Body of pancreas (tissue), 4 donors: ENCODE measurements at regions not wholly inside any gene's neighbourhood (a gene's known extent, or its start where the extent isn't known, plus 50 kb on each side); places are given as distances from the start of the nearest gene placed in this dataset.

ENCODE experiments used
- ATAC-seq: fragments of 150-250 bp; one replicate; pipeline ENCODE4 v1.9.1; 2016
- DNase-seq, 4 donors: peaks; one replicate each; pipeline ENCODE4 v3.0.0-alpha.2; 2019
- H3K27ac ChIP-seq, 4 donors: fragments of 200-600 bp; sonication (generic); 1 replicate in 3 of 4; 2 replicates in 1 of 4; pipeline versions ENCODE4 v1.5.1 to v1.6.1; 2016 to 2019; ENCODE audit warnings: mild to moderate bottlenecking in 1 of 4, mixed read lengths in 1 of 4, moderate library complexity in 1 of 4
- H3K27me3 ChIP-seq, 2 donors: fragments of 200-600 bp; sonication (generic); one replicate each; pipeline ENCODE4 v1.6.0; 2016; ENCODE audit warnings: mild to moderate bottlenecking in 1 of 2
- H3K36me3 ChIP-seq, 2 donors: fragments of 200-600 bp; sonication (generic); replicated peaks in 1 of 2; 2 replicates each; pipeline ENCODE4 v1.5.1; 2016; ENCODE audit warnings: low read depth in 2 of 2; ENCODE audit not compliant: insufficient read depth in 1 of 2
- H3K4me1 ChIP-seq: fragments of 200-600 bp; sonication (generic); one replicate; pipeline ENCODE4 v1.6.0; 2016
- H3K4me3 ChIP-seq, 2 donors: fragments of 200-600 bp; sonication (generic); 1 replicate in 1 of 2; 2 replicates in 1 of 2; pipeline ENCODE4 v1.5.1; 2016 to 2019
- H3K9me3 ChIP-seq, 3 donors: fragments of 200-600 bp; sonication (generic); 1 replicate in 2 of 3; 2 replicates in 1 of 3; pipeline ENCODE4 v1.5.1; 2016
- POLR2A ChIP-seq, 3 donors: fragments of 450-650 bp; IDR thresholded peaks; one replicate each; pipeline ENCODE4 v1.6.1; 2016; ENCODE audit warnings: antibody characterized with exemption in 3 of 3, mild to moderate bottlenecking in 2 of 3
- WGBS, 2 donors: methylation state at CpG; one replicate each; pipeline ENCODE4 v1.1.5; 2017; 5-methylcytosine and 5-hydroxymethylcytosine counted together
- intact Hi-C: fragments of 100-400 bp; cut with DNase I; formaldehyde crosslinking; loops from one replicate; pipeline ENCODE4 v1.15.1; 2023
- TF ChIP-seq, protein P1 (sequence below), 7 experiments: fragments of 450-650 bp in 4 of 7; fragments of 200-600 bp in 3 of 7; sonication (generic) in 3 of 7; IDR thresholded peaks; one replicate each; pipeline ENCODE4 v1.5.1; 2016 to 2019; ENCODE audit warnings: antibody characterized with exemption in 7 of 7

GRCh38 chr3:74273555-74274402 is 340.7 kb downstream of the CNTN3 start:
- Histone ChIP-seq H3K27me3 (no peaks in the 10 kb centered on the region), H3K4me3 (no peak overlapping the region), H3K4me1 (no peaks in the 10 kb centered on the region), H3K36me3 (no peaks in the 10 kb centered on the region), H3K9me3 (peaks cover 0 to 3% (median 0%) of the 10 kb centered on the region in 3 donors), H3K27ac (no peak overlapping the region)
- TF ChIP-seq POLR2A (IDR thresholded peaks at IDR 0.05) = no peak
- TF ChIP-seq, protein P1, sequence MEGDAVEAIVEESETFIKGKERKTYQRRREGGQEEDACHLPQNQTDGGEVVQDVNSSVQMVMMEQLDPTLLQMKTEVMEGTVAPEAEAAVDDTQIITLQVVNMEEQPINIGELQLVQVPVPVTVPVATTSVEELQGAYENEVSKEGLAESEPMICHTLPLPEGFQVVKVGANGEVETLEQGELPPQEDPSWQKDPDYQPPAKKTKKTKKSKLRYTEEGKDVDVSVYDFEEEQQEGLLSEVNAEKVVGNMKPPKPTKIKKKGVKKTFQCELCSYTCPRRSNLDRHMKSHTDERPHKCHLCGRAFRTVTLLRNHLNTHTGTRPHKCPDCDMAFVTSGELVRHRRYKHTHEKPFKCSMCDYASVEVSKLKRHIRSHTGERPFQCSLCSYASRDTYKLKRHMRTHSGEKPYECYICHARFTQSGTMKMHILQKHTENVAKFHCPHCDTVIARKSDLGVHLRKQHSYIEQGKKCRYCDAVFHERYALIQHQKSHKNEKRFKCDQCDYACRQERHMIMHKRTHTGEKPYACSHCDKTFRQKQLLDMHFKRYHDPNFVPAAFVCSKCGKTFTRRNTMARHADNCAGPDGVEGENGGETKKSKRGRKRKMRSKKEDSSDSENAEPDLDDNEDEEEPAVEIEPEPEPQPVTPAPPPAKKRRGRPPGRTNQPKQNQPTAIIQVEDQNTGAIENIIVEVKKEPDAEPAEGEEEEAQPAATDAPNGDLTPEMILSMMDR (IDR thresholded peaks at IDR 0.05) = no peak
- ATAC-seq (no peak), DNase-seq (no peak)
- WGBS, 2 donors = 76 to 82% methylated on average over 12 of the region's 12 CpGs
- intact Hi-C loops = no loop called here

GRCh38 chr3:74273091-74273490 is 341.4 kb downstream of the CNTN3 start:
- ATAC-seq (no peak), DNase-seq (no peak)
- WGBS, 2 donors = 43 to 51% methylated on average over 4 of the region's 4 CpGs
- no peaks in the 10 kb centered on the region for H3K36me3 ChIP-seq
- H3K4me3 ChIP-seq = no peak overlapping the region
- H3K9me3 ChIP-seq = peaks cover 0 to 3% (median 0%) of the 10 kb centered on the region in 3 donors
- H3K4me1 ChIP-seq = no peaks in the 10 kb centered on the region
- intact Hi-C loops = no loop called here
- no peak overlapping the region for H3K27ac ChIP-seq
- H3K27me3 ChIP-seq = no peaks in the 10 kb centered on the region
- TF ChIP-seq POLR2A (IDR thresholded peaks at IDR 0.05) = no peak
- TF ChIP-seq, protein P1 (IDR thresholded peaks at IDR 0.05) = no peak

DNA sequence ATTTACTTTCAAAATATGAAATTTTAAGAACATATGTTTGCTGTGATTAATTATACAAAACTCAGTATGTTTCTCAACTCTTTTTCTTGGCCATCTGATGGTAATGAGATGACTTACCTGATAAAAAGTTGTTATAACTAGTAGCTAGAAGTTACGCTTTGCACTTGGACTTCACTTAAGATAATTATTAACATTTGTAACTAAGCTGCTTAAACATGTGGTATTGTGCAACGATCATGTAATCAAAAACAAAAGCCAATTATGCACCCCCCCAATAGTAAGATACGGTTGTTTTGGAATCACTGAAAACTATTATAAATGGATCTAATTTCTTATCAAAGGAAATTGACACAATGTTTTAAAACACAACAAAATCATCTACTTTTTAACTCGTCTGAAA is 342.9 kb downstream of the CNTN3 start:
- Histone ChIP-seq H3K27ac (no peak overlapping the region), H3K36me3 (no peaks in the 10 kb centered on the region), H3K4me3 (no peak overlapping the region), H3K9me3 (no peaks in the 10 kb centered on the region), H3K27me3 (no peaks in the 10 kb centered on the region), H3K4me1 (no peaks in the 10 kb centered on the region)
- ATAC-seq (no peak), DNase-seq (no peak)
- no peak for TF ChIP-seq POLR2A (IDR thresholded peaks at IDR 0.05)
- TF ChIP-seq, protein P1 (IDR thresholded peaks at IDR 0.05) = no peak
- 28 to 29% methylated on average over 4 of the region's 4 CpGs for WGBS, 2 donors
- intact Hi-C loops = no loop called here

- no peaks in the 10 kb centered on the region for H3K4me1 ChIP-seq
- no peaks in the 10 kb centered on the region for H3K27me3 ChIP-seq
- intact Hi-C loops = no loop called here
- no peak for TF ChIP-seq POLR2A (IDR thresholded peaks at IDR 0.05)
- TF ChIP-seq, protein P1 (IDR thresholded peaks at IDR 0.05) = no peak
- H3K9me3 ChIP-seq = no peaks in the 10 kb centered on the region
- DNase-seq = no peak
- no peak for ATAC-seq
- no peak overlapping the region for H3K4me3 ChIP-seq
- no peaks in the 10 kb centered on the region for H3K36me3 ChIP-seq
- H3K27ac ChIP-seq = no peak overlapping the region
Observed at GRCh38 chr3:74269689-74270088, 344.8 kb downstream of the CNTN3 start.

GRCh38 chr3:74268753-74269152 is 345.7 kb downstream of the CNTN3 start:
- Histone ChIP-seq H3K36me3 (no peaks in the 10 kb centered on the region), H3K4me1 (no peaks in the 10 kb centered on the region), H3K27me3 (no peaks in the 10 kb centered on the region), H3K9me3 (no peaks in the 10 kb centered on the region), H3K4me3 (no peak overlapping the region), H3K27ac (no peak overlapping the region)
- intact Hi-C loops = no loop called here
- no peak for DNase-seq
- ATAC-seq = no peak
- TF ChIP-seq, protein P1 (IDR thresholded peaks at IDR 0.05) = no peak
- TF ChIP-seq POLR2A (IDR thresholded peaks at IDR 0.05) = no peak
- WGBS, 2 donors = 64 to 66% methylated on average over 2 of the region's 2 CpGs
